DOHH2 (cell line): ENCODE measurements at regions not wholly inside any gene's neighbourhood (a gene's known extent, or its start where the extent isn't known, plus 50 kb on each side); places are given as distances from the start of the nearest gene placed in this dataset.

Experiments used
- H3F3A ChIP-seq: fragments of 200-600 bp; sonication (generic), shearing (Covaris generic); 2 replicates; pipeline ENCODE4 v1.6.0; 2016; ENCODE audit warnings: antibody characterized with exemption, mild to moderate bottlenecking; ENCODE audit not compliant: control insufficient read depth, insufficient read depth
- H3K27ac ChIP-seq: fragments of 200-600 bp; sonication (generic); 2 replicates; pipeline ENCODE4 v1.5.1; 2014; ENCODE audit warnings: low read depth, mild to moderate bottlenecking, low read length, moderate library complexity
- H3K27me3 ChIP-seq: fragments of 200-600 bp; sonication (generic); 2 replicates; pipeline ENCODE4 v1.6.1; 2014; ENCODE audit warnings: mild to moderate bottlenecking, low read length, mixed read lengths; ENCODE audit not compliant: control insufficient read depth
- H3K36me3 ChIP-seq: fragments of 200-600 bp; sonication (generic); 2 replicates; pipeline ENCODE4 v1.6.1; 2014; ENCODE audit warnings: mild to moderate bottlenecking, low read length, moderate library complexity, mixed read lengths; ENCODE audit not compliant: control insufficient read depth
- H3K4me1 ChIP-seq: fragments of 200-600 bp; sonication (generic); 2 replicates; pipeline ENCODE4 v1.6.1; 2014; ENCODE audit warnings: mild to moderate bottlenecking, low read length, mixed read lengths; ENCODE audit not compliant: control insufficient read depth
- H3K4me2 ChIP-seq: fragments of 200-600 bp; sonication (generic); 2 replicates; pipeline ENCODE4 v1.6.0; 2014; ENCODE audit warnings: mild to moderate bottlenecking, low read length, moderate library complexity
- H3K4me3 ChIP-seq: fragments of 200-600 bp; sonication (generic); 2 replicates; pipeline ENCODE4 v1.5.1; 2014; ENCODE audit warnings: mild to moderate bottlenecking, low read length, mixed read lengths
- H3K79me2 ChIP-seq: fragments of 200-600 bp; sonication (generic); 2 replicates; pipeline ENCODE4 v1.6.1; 2014; ENCODE audit warnings: mild to moderate bottlenecking, low read length, mixed read lengths; ENCODE audit not compliant: control insufficient read depth
- H3K9me2 ChIP-seq: fragments of 200-600 bp; sonication (generic); replicated peaks from 2 replicates; pipeline ENCODE4 v1.6.1; 2014; ENCODE audit warnings: mild to moderate bottlenecking, low read length, mixed read lengths; ENCODE audit not compliant: control insufficient read depth
- H3K9me3 ChIP-seq: fragments of 200-600 bp; sonication (generic); 2 replicates; pipeline ENCODE4 v1.6.1; 2014; ENCODE audit warnings: antibody characterized with exemption, low read length, mixed read lengths; ENCODE audit not compliant: control insufficient read depth, insufficient read depth
- H4K20me1 ChIP-seq: fragments of 200-600 bp; sonication (generic); 2 replicates; pipeline ENCODE4 v1.6.0; 2014; ENCODE audit warnings: low read depth, mild to moderate bottlenecking, antibody characterized with exemption, low read length, moderate library complexity; ENCODE audit not compliant: control insufficient read depth, insufficient read depth
- EZH2phosphoT487 ChIP-seq: fragments of 200-600 bp; sonication (generic); IDR thresholded peaks from 2 replicates; pipeline ENCODE4 v1.6.1; 2017; ENCODE audit warnings: borderline replicate concordance, mild to moderate bottlenecking, antibody characterized with exemption, low read length, moderate library complexity, mixed read lengths
- TF ChIP-seq, protein P1 (sequence below): fragments of 200-600 bp; sonication (generic); IDR thresholded peaks from one replicate; pipeline ENCODE4 v1.5.1; 2014; ENCODE audit warnings: antibody characterized with exemption, mild to moderate bottlenecking, low read depth, low read length; ENCODE audit not compliant: poor library complexity, severe bottlenecking

DNA sequence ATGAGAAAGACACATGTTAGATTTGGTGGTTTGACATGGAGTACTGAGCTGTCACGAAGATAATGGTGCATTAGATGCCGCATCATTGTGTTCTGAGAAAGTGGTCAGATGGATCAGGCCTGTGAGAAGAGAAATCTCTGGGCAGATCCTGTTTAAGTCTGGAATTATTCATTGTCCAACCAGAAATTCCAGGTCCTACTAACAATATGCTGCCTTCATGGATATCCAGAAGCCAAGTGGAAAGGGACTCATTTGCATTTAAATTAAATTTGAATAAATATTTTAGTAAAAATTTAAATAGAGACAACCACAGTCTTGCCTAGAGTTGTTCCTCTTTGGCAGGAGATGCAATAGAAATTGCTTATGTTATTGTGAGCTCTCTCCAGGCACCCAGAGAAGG, 330.5 kb upstream of the TMEM132C start:
- Histone ChIP-seq H3K9me2 (no peaks in the 10 kb centered on the region), H3K27me3 (no peaks in the 10 kb centered on the region), H3K4me2 (no peak overlapping the region), H3K27ac (no peak overlapping the region), H3F3A (no peaks in the 10 kb centered on the region), H3K4me3 (no peak overlapping the region), H4K20me1 (no peaks in the 10 kb centered on the region), H3K9me3 (no peaks in the 10 kb centered on the region), H3K79me2 (no peaks in the 10 kb centered on the region), H3K36me3 (no peaks in the 10 kb centered on the region), H3K4me1 (no peaks in the 10 kb centered on the region)
- no peak for TF ChIP-seq EZH2phosphoT487
- TF ChIP-seq, protein P1, sequence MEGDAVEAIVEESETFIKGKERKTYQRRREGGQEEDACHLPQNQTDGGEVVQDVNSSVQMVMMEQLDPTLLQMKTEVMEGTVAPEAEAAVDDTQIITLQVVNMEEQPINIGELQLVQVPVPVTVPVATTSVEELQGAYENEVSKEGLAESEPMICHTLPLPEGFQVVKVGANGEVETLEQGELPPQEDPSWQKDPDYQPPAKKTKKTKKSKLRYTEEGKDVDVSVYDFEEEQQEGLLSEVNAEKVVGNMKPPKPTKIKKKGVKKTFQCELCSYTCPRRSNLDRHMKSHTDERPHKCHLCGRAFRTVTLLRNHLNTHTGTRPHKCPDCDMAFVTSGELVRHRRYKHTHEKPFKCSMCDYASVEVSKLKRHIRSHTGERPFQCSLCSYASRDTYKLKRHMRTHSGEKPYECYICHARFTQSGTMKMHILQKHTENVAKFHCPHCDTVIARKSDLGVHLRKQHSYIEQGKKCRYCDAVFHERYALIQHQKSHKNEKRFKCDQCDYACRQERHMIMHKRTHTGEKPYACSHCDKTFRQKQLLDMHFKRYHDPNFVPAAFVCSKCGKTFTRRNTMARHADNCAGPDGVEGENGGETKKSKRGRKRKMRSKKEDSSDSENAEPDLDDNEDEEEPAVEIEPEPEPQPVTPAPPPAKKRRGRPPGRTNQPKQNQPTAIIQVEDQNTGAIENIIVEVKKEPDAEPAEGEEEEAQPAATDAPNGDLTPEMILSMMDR = no peak

DNA sequence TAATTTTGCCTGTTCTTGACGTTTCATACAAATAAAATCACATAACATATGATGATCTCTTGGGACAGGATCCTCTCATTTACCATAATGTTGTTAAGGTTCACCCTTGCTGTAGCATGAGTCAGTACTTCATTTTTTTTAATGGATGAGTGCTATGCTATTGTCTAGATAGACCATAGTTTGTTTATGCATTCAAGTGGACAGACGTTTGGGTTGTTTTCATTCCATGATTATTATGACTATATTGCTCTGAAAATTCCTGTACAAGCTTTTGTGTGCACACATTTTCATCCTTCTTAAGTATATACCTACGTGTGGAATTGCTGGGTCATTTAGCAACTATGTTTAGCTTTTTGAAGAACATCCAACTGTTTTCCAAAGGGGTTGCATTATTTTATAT, 325.6 kb upstream of the TMEM132C start:
- no peak overlapping the region for H3K4me3 ChIP-seq
- H3K27me3 ChIP-seq = no peaks in the 10 kb centered on the region
- no peaks in the 10 kb centered on the region for H3K9me2 ChIP-seq
- H3F3A ChIP-seq = no peaks in the 10 kb centered on the region
- no peak overlapping the region for H3K4me2 ChIP-seq
- H3K79me2 ChIP-seq = no peaks in the 10 kb centered on the region
- H3K4me1 ChIP-seq = no peaks in the 10 kb centered on the region
- H3K36me3 ChIP-seq = no peaks in the 10 kb centered on the region
- no peaks in the 10 kb centered on the region for H3K9me3 ChIP-seq
- no peak overlapping the region for H3K27ac ChIP-seq
- H4K20me1 ChIP-seq = no peaks in the 10 kb centered on the region
- TF ChIP-seq, protein P1 = no peak

DNA sequence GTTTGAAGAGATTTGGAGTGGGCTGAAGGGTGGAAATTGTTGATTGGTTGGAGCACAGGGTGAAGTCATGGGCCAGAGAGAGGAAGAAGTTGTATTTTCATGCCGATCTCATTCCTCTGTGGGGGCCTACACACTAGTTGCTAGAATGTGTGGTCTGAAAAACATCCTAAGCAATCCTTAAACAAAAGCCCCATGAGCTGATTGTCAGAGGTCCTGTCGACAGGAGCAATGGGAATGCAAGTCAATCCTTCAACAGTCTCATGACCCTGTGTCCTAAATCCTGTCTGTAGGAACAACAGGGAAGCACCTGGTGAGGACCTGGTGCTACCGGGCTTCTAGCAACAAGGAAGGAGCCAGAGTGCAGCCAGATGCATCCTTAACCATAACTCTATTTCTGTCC, 324.0 kb upstream of the TMEM132C start:
- Histone ChIP-seq H3K9me3 (no peaks in the 10 kb centered on the region), H3K4me1 (no peaks in the 10 kb centered on the region), H3K9me2 (no peaks in the 10 kb centered on the region), H3K4me3 (no peak overlapping the region), H3K4me2 (no peak overlapping the region), H3K79me2 (no peaks in the 10 kb centered on the region), H3F3A (no peaks in the 10 kb centered on the region), H3K36me3 (no peaks in the 10 kb centered on the region), H4K20me1 (no peaks in the 10 kb centered on the region), H3K27ac (no peak overlapping the region), H3K27me3 (no peaks in the 10 kb centered on the region)
- TF ChIP-seq, protein P1 = no peak
- TF ChIP-seq EZH2phosphoT487 = no peak
